ENCODE measurements at regions not wholly inside any gene's neighbourhood (a gene's known extent, or its start where the extent isn't known, plus 50 kb on each side); places are given as distances from the start of the nearest gene placed in this dataset.

DNA sequence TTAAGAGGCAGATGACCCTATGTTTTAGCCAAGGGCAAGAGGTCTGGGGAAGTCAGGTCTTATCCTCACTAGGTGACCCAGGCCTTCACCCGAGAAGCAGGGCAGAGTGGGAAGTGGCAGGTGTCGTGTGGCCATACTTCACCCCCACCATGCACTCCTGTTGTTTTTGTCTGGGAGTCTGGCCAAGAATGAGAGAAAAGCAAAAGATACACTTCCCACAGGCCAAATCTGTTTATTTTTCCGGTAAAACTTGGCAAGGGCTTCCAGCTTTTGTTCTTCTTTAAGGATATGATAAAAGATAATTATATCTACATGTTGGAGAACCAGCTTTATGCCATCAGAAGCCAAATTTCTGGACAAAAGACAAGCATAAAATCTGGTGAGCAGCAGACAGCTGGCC, 137.4 kb upstream of the CDC14C start:
- TF ChIP-seq POLR2A (IDR thresholded peaks at IDR 0.05; ENCODE audit: control extremely low read depth in 1 of 2, low read depth in 2 of 2, low read length in 2 of 2) (no peak), TEAD4 (IDR thresholded peaks at IDR 0.05; ENCODE audit: low read depth, low read length) (no peak), BRCA1 (IDR thresholded peaks at IDR 0.05; ENCODE audit: low read depth, low read length) (no peak), TCF12 (IDR thresholded peaks at IDR 0.05; ENCODE audit: low read depth, low read length) (no peak), ATF3 (IDR thresholded peaks at IDR 0.05; ENCODE audit: insufficient read depth, low read depth, low read length) (no peak)
- TF ChIP-seq, protein P1, sequence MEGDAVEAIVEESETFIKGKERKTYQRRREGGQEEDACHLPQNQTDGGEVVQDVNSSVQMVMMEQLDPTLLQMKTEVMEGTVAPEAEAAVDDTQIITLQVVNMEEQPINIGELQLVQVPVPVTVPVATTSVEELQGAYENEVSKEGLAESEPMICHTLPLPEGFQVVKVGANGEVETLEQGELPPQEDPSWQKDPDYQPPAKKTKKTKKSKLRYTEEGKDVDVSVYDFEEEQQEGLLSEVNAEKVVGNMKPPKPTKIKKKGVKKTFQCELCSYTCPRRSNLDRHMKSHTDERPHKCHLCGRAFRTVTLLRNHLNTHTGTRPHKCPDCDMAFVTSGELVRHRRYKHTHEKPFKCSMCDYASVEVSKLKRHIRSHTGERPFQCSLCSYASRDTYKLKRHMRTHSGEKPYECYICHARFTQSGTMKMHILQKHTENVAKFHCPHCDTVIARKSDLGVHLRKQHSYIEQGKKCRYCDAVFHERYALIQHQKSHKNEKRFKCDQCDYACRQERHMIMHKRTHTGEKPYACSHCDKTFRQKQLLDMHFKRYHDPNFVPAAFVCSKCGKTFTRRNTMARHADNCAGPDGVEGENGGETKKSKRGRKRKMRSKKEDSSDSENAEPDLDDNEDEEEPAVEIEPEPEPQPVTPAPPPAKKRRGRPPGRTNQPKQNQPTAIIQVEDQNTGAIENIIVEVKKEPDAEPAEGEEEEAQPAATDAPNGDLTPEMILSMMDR (IDR thresholded peaks at IDR 0.05; ENCODE audit: control extremely low read depth in 1 of 3, insufficient read depth in 1 of 3, low read depth in 1 of 3, low read length in 3 of 3) = no peak
